ENCODE measurements at regions not wholly inside any gene's neighbourhood (a gene's known extent, or its start where the extent isn't known, plus 50 kb on each side); places are given as distances from the start of the nearest gene placed in this dataset.

- DNase-seq (ENCODE audit: low read depth in 2 of 2, low spot score in 1 of 2) = no peak
Observed at GRCh38 chr9:134227451-134228411, 63.4 kb upstream of the RNU6ATAC start.

- no peak for DNase-seq (ENCODE audit: low read depth in 2 of 2, low spot score in 1 of 2)
Observed at GRCh38 chr9:134228649-134229048, 64.3 kb upstream of the RNU6ATAC start.

GRCh38 chr9:134229466-134230091 is 65.2 kb upstream of the RNU6ATAC start:
- DNase-seq (ENCODE audit: low read depth in 2 of 2, low spot score in 1 of 2) = no peak

- DNase-seq (ENCODE audit: low read depth in 2 of 2, low spot score in 1 of 2) = no peak
Observed at GRCh38 chr9:134230092-134230941, 66.0 kb upstream of the RNU6ATAC start.

GRCh38 chr9:134230942-134231325 is 66.6 kb upstream of the RNU6ATAC start:
- DNase-seq (ENCODE audit: low read depth in 2 of 2, low spot score in 1 of 2) = no peak

- no peak for DNase-seq (ENCODE audit: low read depth in 2 of 2, low spot score in 1 of 2)
Observed at GRCh38 chr9:134231330-134231745, 67.0 kb upstream of the RNU6ATAC start.

- DNase-seq (ENCODE audit: low read depth in 2 of 2, low spot score in 1 of 2) = no peak
Observed at GRCh38 chr9:134231767-134232166, 67.4 kb upstream of the RNU6ATAC start.

GRCh38 chr9:134233022-134233421 is 68.7 kb upstream of the RNU6ATAC start:
- no peak for DNase-seq (ENCODE audit: low read depth in 2 of 2, low spot score in 1 of 2)

- no peak for DNase-seq (ENCODE audit: low read depth in 2 of 2, low spot score in 1 of 2)
Observed at GRCh38 chr9:134234001-134234660, 69.8 kb upstream of the RNU6ATAC start.

- no peak for DNase-seq (ENCODE audit: low read depth in 2 of 2, low spot score in 1 of 2)
Observed at GRCh38 chr9:134234687-134235359, 70.5 kb upstream of the RNU6ATAC start.

- no peak for DNase-seq (ENCODE audit: low read depth in 2 of 2, low spot score in 1 of 2)
Observed at GRCh38 chr9:134235366-134235765, 71.0 kb upstream of the RNU6ATAC start.

GRCh38 chr9:134236001-134236421 is 71.6 kb upstream of the RNU6ATAC start:
- no peak for DNase-seq (ENCODE audit: low read depth in 2 of 2, low spot score in 1 of 2)

GRCh38 chr9:134236935-134237629 is 72.7 kb upstream of the RNU6ATAC start:
- no peak for DNase-seq (ENCODE audit: low read depth in 2 of 2, low spot score in 1 of 2)

- DNase-seq (ENCODE audit: low read depth in 2 of 2, low spot score in 1 of 2) = no peak
Observed at GRCh38 chr9:134237630-134238265, 73.4 kb upstream of the RNU6ATAC start.

GRCh38 chr9:134239130-134239903 is 75.0 kb upstream of the RNU6ATAC start:
- no peak for DNase-seq (ENCODE audit: low read depth in 2 of 2, low spot score in 1 of 2)

GRCh38 chr9:134239939-134240338 is 75.6 kb upstream of the RNU6ATAC start:
- no peak for DNase-seq (ENCODE audit: low read depth in 2 of 2, low spot score in 1 of 2)

- no peak for DNase-seq (ENCODE audit: low read depth in 2 of 2, low spot score in 1 of 2)
Observed at GRCh38 chr9:134240361-134240760, 76.0 kb upstream of the RNU6ATAC start.

- DNase-seq (ENCODE audit: low read depth in 2 of 2, low spot score in 1 of 2) = no peak
Observed at GRCh38 chr9:134242706-134243105, 78.3 kb upstream of the RNU6ATAC start.
